ENCODE measurements at regions not wholly inside any gene's neighbourhood (a gene's known extent, or its start where the extent isn't known, plus 50 kb on each side); places are given as distances from the start of the nearest gene placed in this dataset.

DNA sequence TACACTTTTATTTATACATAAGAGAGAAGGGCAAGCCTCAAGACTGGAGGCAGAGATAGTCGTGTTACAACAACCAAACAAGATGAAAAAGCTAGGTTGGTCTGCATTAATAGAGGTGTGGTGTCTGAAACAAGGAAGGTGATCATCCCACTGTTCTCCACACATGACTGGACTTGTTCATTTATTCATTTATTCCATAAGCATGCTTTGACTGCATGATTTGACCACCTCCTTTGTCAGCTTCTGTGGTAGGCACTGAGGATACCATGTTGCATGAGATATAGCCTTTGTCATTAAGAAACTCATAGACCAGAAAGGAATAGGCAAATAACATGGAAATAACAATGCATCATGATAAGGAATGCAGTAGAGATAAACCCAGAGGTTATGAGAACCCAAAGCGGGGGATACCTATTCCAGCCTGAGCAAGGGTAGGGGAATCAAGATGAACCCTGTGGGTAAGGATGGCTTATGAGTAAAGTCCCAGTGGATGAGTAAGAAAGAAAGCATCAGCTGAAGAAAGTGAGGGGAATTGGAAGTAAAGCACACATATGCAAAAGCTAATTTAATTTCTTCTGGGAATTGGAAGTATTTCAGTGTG lies 173.7 kb upstream of the FGGY start:
- Histone ChIP-seq H3K9me1 (ENCODE audit: control insufficient read depth, extremely low read depth, insufficient read depth, low read length) (no peaks in the 10 kb centered on the region), H3K79me2 (ENCODE audit: control insufficient read depth, insufficient read depth, low read length) (no peaks in the 10 kb centered on the region), H3K9me3 (ENCODE audit: control insufficient read depth, low read depth, low read length) (no peaks in the 10 kb centered on the region), H3K4me3 (ENCODE audit: control insufficient read depth in 2 of 3, extremely low read depth in 1 of 3, insufficient read depth in 2 of 3, low read depth in 1 of 3, low read length in 3 of 3) (no peak overlapping the region), H3K27me3 (ENCODE audit: control insufficient read depth, extremely low read depth, insufficient read depth, low read length) (no peaks in the 10 kb centered on the region), H3K4me2 (ENCODE audit: control insufficient read depth, extremely low read depth, insufficient read depth, low read depth, low read length) (peak overlapping the region; percentile 44), H3K4me1 (ENCODE audit: control insufficient read depth, extremely low read depth, insufficient read depth, low read length) (peaks cover 27% of the 10 kb centered on the region), H2AFZ (ENCODE audit: control insufficient read depth, low read length) (peak overlapping the region; percentile 29), H3K36me3 (ENCODE audit: control insufficient read depth in 2 of 2, extremely low read depth in 1 of 2, insufficient read depth in 2 of 2, low read length in 2 of 2) (no peaks in the 10 kb centered on the region), H3K27ac (ENCODE audit: control insufficient read depth, insufficient read depth, low read length) (peak overlapping the region; percentile 30), H4K20me1 (ENCODE audit: control insufficient read depth, extremely low read depth, insufficient read depth, low read length) (no peaks in the 10 kb centered on the region), H3K9ac (ENCODE audit: control insufficient read depth, extremely low read depth, insufficient read depth, low read length) (no peak overlapping the region)
- peak; percentile 85 for FAIRE-seq
- DNase-seq (ENCODE audit: low read depth, low spot score), result no peak
- dilution Hi-C loops (cut with MboI; ENCODE audit: extremely low pct_ligation_motif_present, low sequenced_read_pairs), result no loop called here
- no peak for TF ChIP-seq EZH2 (IDR thresholded peaks at IDR 0.05; ENCODE audit: low read length)
- TF ChIP-seq, protein P1, sequence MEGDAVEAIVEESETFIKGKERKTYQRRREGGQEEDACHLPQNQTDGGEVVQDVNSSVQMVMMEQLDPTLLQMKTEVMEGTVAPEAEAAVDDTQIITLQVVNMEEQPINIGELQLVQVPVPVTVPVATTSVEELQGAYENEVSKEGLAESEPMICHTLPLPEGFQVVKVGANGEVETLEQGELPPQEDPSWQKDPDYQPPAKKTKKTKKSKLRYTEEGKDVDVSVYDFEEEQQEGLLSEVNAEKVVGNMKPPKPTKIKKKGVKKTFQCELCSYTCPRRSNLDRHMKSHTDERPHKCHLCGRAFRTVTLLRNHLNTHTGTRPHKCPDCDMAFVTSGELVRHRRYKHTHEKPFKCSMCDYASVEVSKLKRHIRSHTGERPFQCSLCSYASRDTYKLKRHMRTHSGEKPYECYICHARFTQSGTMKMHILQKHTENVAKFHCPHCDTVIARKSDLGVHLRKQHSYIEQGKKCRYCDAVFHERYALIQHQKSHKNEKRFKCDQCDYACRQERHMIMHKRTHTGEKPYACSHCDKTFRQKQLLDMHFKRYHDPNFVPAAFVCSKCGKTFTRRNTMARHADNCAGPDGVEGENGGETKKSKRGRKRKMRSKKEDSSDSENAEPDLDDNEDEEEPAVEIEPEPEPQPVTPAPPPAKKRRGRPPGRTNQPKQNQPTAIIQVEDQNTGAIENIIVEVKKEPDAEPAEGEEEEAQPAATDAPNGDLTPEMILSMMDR (optimal IDR thresholded peaks at IDR 0.05 in 1 of 3, IDR thresholded peaks at IDR 0.05 in 1 of 3, conservative IDR thresholded peaks at IDR 0.05 in 1 of 3; ENCODE audit: extremely low read depth in 1 of 3, insufficient read depth in 2 of 3, low read length in 3 of 3), result no peak

DNA sequence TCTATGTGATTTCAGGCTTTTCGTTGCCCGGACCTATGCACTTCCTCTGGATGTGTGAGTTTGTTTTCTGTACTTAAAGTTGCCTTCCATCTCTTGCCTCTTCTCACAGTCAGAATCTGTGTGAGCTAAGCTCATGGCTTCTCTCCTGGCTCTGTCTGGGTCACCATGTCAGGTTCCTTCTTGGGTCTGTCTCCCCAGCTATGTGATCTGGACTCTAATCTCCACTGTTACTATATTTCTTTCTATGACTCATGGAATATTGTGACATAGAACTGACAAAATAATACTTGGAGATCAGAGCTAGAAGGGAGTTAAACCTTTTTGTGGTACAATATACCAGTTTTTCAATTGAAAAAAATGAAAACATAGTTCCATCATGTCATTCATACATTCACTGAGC lies 172.7 kb upstream of the FGGY start:
- Histone ChIP-seq H3K27me3 (ENCODE audit: control insufficient read depth, extremely low read depth, insufficient read depth, low read length) (no peaks in the 10 kb centered on the region), H3K9me3 (ENCODE audit: control insufficient read depth, low read depth, low read length) (no peaks in the 10 kb centered on the region), H3K36me3 (ENCODE audit: control insufficient read depth in 2 of 2, extremely low read depth in 1 of 2, insufficient read depth in 2 of 2, low read length in 2 of 2) (no peaks in the 10 kb centered on the region), H3K4me2 (ENCODE audit: control insufficient read depth, extremely low read depth, insufficient read depth, low read depth, low read length) (no peak overlapping the region), H3K4me1 (ENCODE audit: control insufficient read depth, extremely low read depth, insufficient read depth, low read length) (peaks cover 36% of the 10 kb centered on the region), H3K9me1 (ENCODE audit: control insufficient read depth, extremely low read depth, insufficient read depth, low read length) (no peaks in the 10 kb centered on the region), H2AFZ (ENCODE audit: control insufficient read depth, low read length) (no peak overlapping the region), H3K79me2 (ENCODE audit: control insufficient read depth, insufficient read depth, low read length) (no peaks in the 10 kb centered on the region), H3K4me3 (ENCODE audit: control insufficient read depth in 2 of 3, extremely low read depth in 1 of 3, insufficient read depth in 2 of 3, low read depth in 1 of 3, low read length in 3 of 3) (no peak overlapping the region), H3K9ac (ENCODE audit: control insufficient read depth, extremely low read depth, insufficient read depth, low read length) (no peak overlapping the region), H3K27ac (ENCODE audit: control insufficient read depth, insufficient read depth, low read length) (no peak overlapping the region), H4K20me1 (ENCODE audit: control insufficient read depth, extremely low read depth, insufficient read depth, low read length) (no peaks in the 10 kb centered on the region)
- no peak for FAIRE-seq
- TF ChIP-seq, protein P1 (optimal IDR thresholded peaks at IDR 0.05 in 1 of 3, IDR thresholded peaks at IDR 0.05 in 1 of 3, conservative IDR thresholded peaks at IDR 0.05 in 1 of 3; ENCODE audit: extremely low read depth in 1 of 3, insufficient read depth in 2 of 3, low read length in 3 of 3), result no peak
- no peak for TF ChIP-seq EZH2 (IDR thresholded peaks at IDR 0.05; ENCODE audit: low read length)
- dilution Hi-C loops (cut with MboI; ENCODE audit: extremely low pct_ligation_motif_present, low sequenced_read_pairs), result no loop called here
- no peak for DNase-seq (ENCODE audit: low read depth, low spot score)
